SH-SY5Y (cell line): ENCODE measurements at regions not wholly inside any gene's neighbourhood (a gene's known extent, or its start where the extent isn't known, plus 50 kb on each side); places are given as distances from the start of the nearest gene placed in this dataset.

Experiments
- GATA2 ChIP-seq: IDR thresholded peaks from 2 replicates; pipeline ENCODE4 v1.6.1; 2011; ENCODE audit warnings: mild to moderate bottlenecking, low read depth, low read length
- GATA3 ChIP-seq: IDR thresholded peaks from 2 replicates; pipeline ENCODE4 v1.6.1; 2011; ENCODE audit warnings: low read depth, mild to moderate bottlenecking, low read length, moderate library complexity

GRCh38 chr14:87679866-87680265 is 313.1 kb downstream of the GALC start:
- TF ChIP-seq GATA2 (no peak), GATA3 (no peak)
